ENCODE measurements at regions not wholly inside any gene's neighbourhood (a gene's known extent, or its start where the extent isn't known, plus 50 kb on each side); places are given as distances from the start of the nearest gene placed in this dataset.

DNA sequence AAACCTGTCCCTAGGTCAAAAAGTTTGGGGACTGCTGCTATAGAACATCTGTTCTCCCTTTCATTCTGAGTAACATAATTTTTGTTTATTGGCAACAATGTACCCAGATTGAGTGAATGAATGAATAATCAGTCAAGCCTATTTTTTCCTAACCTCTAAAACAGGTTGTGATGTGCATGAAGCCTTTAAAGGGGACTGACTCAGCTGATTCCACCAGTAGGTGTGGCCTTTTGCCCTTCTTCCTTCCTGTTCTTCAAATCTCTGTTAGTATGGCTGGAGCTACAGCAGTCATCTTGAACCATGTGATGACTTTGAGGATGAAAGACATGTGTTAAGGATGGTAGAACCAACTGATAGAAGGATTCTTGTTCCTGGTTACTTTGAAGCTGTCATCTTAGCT lies 476.1 kb downstream of the NUF2 start:
- TF ChIP-seq CTCF (IDR thresholded peaks at IDR 0.05; ENCODE audit: insufficient read depth, missing control alignments) = no peak
- no peak for DNase-seq (ENCODE audit: insufficient read length, low spot score)
- FAIRE-seq = peak; percentile 6

DNA sequence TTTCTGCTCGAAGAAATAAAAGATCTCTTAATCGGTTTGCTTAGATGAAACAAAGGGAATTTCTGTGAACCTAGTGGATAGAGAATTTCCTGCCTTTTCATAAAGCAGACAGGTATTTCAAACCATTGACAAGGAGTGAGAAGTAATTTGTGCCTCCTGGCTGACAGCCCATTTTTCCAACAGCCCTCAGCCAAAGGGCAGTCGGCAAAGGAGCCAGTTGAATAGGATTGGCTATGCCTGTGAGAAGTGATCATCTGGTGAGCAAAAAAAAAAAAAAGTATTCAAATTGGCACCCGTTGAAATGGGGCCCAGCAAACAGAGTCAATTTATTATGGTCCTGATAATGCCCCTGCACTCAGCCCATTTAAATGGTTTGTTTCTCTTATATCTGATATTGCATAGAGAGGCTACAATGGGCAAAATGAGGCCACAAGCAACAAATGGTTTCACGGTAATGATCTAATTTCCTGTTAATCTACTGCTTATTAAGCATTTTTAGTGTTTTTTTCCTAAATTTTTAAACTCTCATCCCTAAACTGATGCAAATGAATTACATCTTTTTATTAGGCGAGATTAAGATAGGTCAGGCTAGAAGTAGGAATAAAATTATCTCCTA lies 477.5 kb downstream of the NUF2 start:
- no peak for TF ChIP-seq CTCF (IDR thresholded peaks at IDR 0.05; ENCODE audit: insufficient read depth, missing control alignments)
- FAIRE-seq (no peak), DNase-seq (ENCODE audit: insufficient read length, low spot score) (no peak)

DNA sequence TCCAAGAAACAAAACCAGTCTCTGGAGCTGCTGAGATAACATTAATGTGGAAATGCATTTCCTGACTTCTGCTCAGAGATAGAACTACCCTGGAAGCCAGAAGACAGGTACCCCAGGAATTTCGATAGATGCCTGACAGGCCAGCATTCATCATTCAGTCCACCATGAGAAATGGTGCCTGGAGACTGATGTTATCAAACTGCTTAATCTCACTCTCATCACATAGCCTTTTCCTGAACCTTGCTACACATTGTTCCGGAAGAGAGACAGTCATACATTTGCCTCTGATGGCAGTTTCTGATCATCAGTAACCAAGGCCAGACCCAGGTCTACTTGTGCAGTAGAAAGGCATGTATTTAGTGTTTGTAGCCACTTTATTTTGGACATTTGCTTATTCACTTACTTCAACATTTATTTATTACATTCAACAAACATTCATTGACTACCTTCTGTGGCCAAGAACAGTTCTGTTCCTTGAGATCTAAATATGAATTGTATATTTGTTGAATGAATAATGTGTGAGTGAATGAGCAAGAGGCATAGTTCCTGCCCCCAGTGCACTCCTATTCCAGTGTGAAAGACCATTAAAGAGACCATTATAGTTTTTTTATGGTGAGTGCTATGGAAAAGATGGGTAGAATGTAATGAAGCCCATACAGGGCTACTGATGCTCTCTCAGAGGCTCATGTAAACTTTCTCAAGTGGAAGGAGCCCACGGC lies 485.7 kb downstream of the NUF2 start:
- no peak for DNase-seq (ENCODE audit: insufficient read length, low spot score)
- TF ChIP-seq CTCF (IDR thresholded peaks at IDR 0.05; ENCODE audit: insufficient read depth, missing control alignments) = no peak
- FAIRE-seq = peak; percentile 53

GRCh38 chr1:163813251-163813650 lies 491.5 kb downstream of the NUF2 start:
- no peak for DNase-seq (ENCODE audit: insufficient read length, low spot score)
- TF ChIP-seq CTCF (IDR thresholded peaks at IDR 0.05; ENCODE audit: insufficient read depth, missing control alignments) = no peak
- FAIRE-seq = peak; percentile 38

DNA sequence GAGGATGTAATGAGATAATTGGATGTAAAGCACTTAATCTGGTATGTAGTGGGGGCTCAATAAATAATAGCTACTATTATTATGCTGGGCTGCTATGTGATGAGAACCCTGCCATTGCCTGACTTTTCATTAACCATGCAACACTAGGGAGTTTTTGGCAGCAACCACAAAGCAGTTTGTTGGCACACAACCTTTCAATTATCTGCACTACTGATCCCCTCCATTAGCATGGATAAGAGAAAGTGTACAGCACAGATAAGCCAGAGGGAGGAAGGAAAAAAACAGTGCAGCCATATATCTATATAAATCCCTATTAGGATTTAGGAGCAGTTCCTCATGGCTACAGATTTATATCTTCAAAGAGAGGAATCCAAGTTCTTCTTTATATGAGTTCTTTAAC lies 498.5 kb downstream of the NUF2 start:
- FAIRE-seq (no peak), DNase-seq (ENCODE audit: insufficient read length, low spot score) (no peak)
- no peak for TF ChIP-seq CTCF (IDR thresholded peaks at IDR 0.05; ENCODE audit: insufficient read depth, missing control alignments)

DNA sequence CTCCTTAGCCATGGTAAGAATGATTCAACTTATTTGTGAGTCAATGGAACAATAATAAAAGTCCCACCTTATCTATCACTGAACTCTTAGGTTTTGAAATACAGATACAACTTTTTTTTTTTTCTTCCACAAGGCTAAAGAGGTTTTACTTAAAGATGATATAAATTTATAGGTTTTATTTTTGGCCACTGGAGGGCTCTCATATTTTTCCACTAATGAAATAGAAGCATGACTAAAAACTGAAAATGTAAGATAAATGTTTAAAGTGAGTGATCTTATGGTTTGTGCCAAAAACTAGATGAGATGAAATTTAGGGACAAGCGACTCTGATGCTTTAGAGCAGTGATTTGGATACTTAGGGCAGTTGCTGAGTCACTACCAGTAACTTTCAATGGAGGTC lies 499.0 kb downstream of the NUF2 start:
- DNase-seq (ENCODE audit: insufficient read length, low spot score) (no peak), FAIRE-seq (no peak)
- TF ChIP-seq CTCF (IDR thresholded peaks at IDR 0.05; ENCODE audit: insufficient read depth, missing control alignments) = no peak

DNA sequence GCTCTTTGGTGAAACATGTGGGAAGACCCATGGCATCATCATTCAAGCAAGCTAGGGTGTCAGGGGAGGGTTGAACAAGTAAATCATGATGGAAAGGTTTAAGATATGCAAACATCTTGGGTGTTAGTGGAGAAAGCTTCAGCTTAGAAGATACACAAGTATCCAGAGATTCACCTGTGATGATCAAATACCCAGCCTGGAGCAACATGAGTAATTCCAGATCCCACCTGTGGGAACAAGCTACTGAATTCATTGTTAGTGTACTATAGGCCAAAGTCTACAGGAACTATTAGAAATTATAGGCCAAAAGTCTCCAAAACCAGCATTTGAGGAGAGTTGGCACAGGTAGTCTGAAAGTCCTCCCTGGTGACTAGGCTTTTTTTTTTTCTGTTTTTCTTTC lies 499.9 kb downstream of the NUF2 start:
- no peak for TF ChIP-seq CTCF (IDR thresholded peaks at IDR 0.05; ENCODE audit: insufficient read depth, missing control alignments)
- DNase-seq (ENCODE audit: insufficient read length, low spot score) = no peak
- no peak for FAIRE-seq

All from D721Med (cell line).